GM18867 (cell line): ENCODE measurements at regions not wholly inside any gene's neighbourhood (a gene's known extent, or its start where the extent isn't known, plus 50 kb on each side); places are given as distances from the start of the nearest gene placed in this dataset.

Experiments used
- ATAC-seq: cut with Tn5 transposase; IDR thresholded peaks from one replicate; pipeline ENCODE4 v1.9.1; 2021; ENCODE audit warnings: mild to moderate bottlenecking, moderate library complexity; ENCODE audit not compliant: unreplicated experiment

- ATAC-seq = no peak
Observed at GRCh38 chr6:98779618-98780017, 54.8 kb upstream of the POU3F2 start.

- peak; percentile 67 for ATAC-seq
Observed at GRCh38 chr6:98782772-98783171, 51.6 kb upstream of the POU3F2 start.

DNA sequence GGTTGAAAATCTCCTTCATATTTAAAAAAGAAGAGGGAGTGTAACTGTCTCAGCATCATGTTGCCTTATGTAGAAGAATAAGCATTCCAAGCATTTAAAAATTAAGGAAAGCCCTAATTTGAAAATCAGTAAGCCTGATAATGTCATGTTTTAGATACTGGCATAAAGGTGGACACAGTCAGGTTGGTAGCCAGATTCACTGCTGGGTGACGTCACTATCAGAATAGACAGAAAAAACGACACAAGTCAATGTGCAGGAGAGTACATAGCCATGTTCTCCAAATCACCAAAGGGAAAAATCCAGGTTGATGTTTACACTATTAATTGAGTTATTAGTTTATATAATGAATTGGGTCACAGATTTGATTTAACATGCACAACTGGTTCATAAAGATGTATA, 50.8 kb upstream of the POU3F2 start:
- ATAC-seq = no peak
